Coronary artery (tissue), 2 donors: ENCODE measurements at regions not wholly inside any gene's neighbourhood (a gene's known extent, or its start where the extent isn't known, plus 50 kb on each side); places are given as distances from the start of the nearest gene placed in this dataset.
A peak's percentile ranks its signal among the peaks of the same experiment; 100 is the strongest.

Experiments
- DNase-seq: peaks from one replicate; pipeline ENCODE4 v3.0.0-alpha.2; 2017; ENCODE audit warnings: low spot score
- H3K27ac ChIP-seq, 2 donors: fragments of 200-600 bp; sonication (generic); one replicate each; pipeline ENCODE4 v1.5.1; 2016 to 2019
- H3K4me3 ChIP-seq: fragments of 200-600 bp; sonication (generic); 2 replicates; pipeline ENCODE4 v1.5.1; 2016; ENCODE audit warnings: mild to moderate bottlenecking, moderate library complexity
- CTCF ChIP-seq: fragments of 200-600 bp; sonication (generic); IDR thresholded peaks from one replicate; pipeline ENCODE4 v1.5.1; 2019; ENCODE audit warnings: antibody characterized with exemption

GRCh38 chr16:79401157-79401556 is 199.4 kb downstream of the MAF start:
- Histone ChIP-seq H3K4me3 (no peak overlapping the region), H3K27ac (no peak overlapping the region)
- DNase-seq = no peak
- TF ChIP-seq CTCF = no peak

GRCh38 chr16:79400462-79401149 is 199.9 kb downstream of the MAF start:
- TF ChIP-seq CTCF = no peak
- peak; percentile 62 for DNase-seq
- H3K27ac ChIP-seq = no peak overlapping the region
- H3K4me3 ChIP-seq = no peak overlapping the region

- no peak for DNase-seq
- Histone ChIP-seq H3K27ac (no peak overlapping the region), H3K4me3 (no peak overlapping the region)
- no peak for TF ChIP-seq CTCF
Observed at GRCh38 chr16:79395591-79395990, 204.9 kb downstream of the MAF start.

GRCh38 chr16:79394206-79394605 is 206.3 kb downstream of the MAF start:
- no peak for DNase-seq
- Histone ChIP-seq H3K27ac (no peak overlapping the region), H3K4me3 (no peak overlapping the region)
- no peak for TF ChIP-seq CTCF

GRCh38 chr16:79393564-79393963 is 207.0 kb downstream of the MAF start:
- H3K27ac ChIP-seq = no peak overlapping the region
- DNase-seq = no peak
- no peak for TF ChIP-seq CTCF
- no peak overlapping the region for H3K4me3 ChIP-seq

- no peak for TF ChIP-seq CTCF
- DNase-seq = no peak
- H3K4me3 ChIP-seq = no peak overlapping the region
- H3K27ac ChIP-seq = no peak overlapping the region
Observed at GRCh38 chr16:79393127-79393526, 207.4 kb downstream of the MAF start.

GRCh38 chr16:79392081-79392480 is 208.5 kb downstream of the MAF start:
- H3K4me3 ChIP-seq = no peak overlapping the region
- no peak for TF ChIP-seq CTCF
- H3K27ac ChIP-seq = no peak overlapping the region
- no peak for DNase-seq
